M059J (cell line): ENCODE measurements at regions not wholly inside any gene's neighbourhood (a gene's known extent, or its start where the extent isn't known, plus 50 kb on each side); places are given as distances from the start of the nearest gene placed in this dataset.
"Not testable (repeated sequence)": the region's sequence is repeated elsewhere in the genome, so short reads cannot be mapped to it uniquely, and the experiment has no call there.

ENCODE experiments used
- DNase-seq: peaks from one replicate; pipeline ENCODE4 v3.0.0-alpha.2; 2012; ENCODE audit warnings: low read depth

GRCh38 chr3:51588724-51589123 is 50.2 kb downstream of the RAD54L2 start:
- no peak for DNase-seq

- DNase-seq: no peak
These were observed 52.7 kb downstream of the RAD54L2 start for GRCh38 chr3:51591231-51591630.

- DNase-seq: no peak
These were observed 55.2 kb downstream of the RAD54L2 start for GRCh38 chr3:51593697-51594096.

GRCh38 chr3:51599638-51600037 is 61.1 kb downstream of the RAD54L2 start:
- DNase-seq: not testable (repeated sequence)

- no peak for DNase-seq
These were observed 65.7 kb downstream of the RAD54L2 start for GRCh38 chr3:51604212-51604611.

- no peak for DNase-seq
These were observed 65.1 kb upstream of the TEX264 start for GRCh38 chr3:51605938-51606337.

GRCh38 chr3:51606871-51607270 is 64.2 kb upstream of the TEX264 start:
- not testable (repeated sequence) for DNase-seq

- DNase-seq: not testable (repeated sequence)
These were observed 63.3 kb upstream of the TEX264 start for GRCh38 chr3:51607591-51608325.

GRCh38 chr3:51610708-51611107 is 60.3 kb upstream of the TEX264 start:
- DNase-seq: no peak

- DNase-seq: no peak
These were observed 53.5 kb upstream of the TEX264 start for GRCh38 chr3:51617597-51617996.

- DNase-seq: not testable (repeated sequence)
These were observed 53.0 kb upstream of the TEX264 start for GRCh38 chr3:51618038-51618437.

GRCh38 chr3:51618496-51618895 is 52.6 kb upstream of the TEX264 start:
- no peak for DNase-seq

GRCh38 chr3:51619983-51620382 is 51.1 kb upstream of the TEX264 start:
- DNase-seq: no peak

GRCh38 chr3:51620543-51620942 is 50.5 kb upstream of the TEX264 start:
- DNase-seq: peak; percentile 4

- no peak for DNase-seq
These were observed 49.8 kb upstream of the TEX264 start for GRCh38 chr3:51621091-51621892.
